ENCODE measurements at regions not wholly inside any gene's neighbourhood (a gene's known extent, or its start where the extent isn't known, plus 50 kb on each side); places are given as distances from the start of the nearest gene placed in this dataset.

- Histone ChIP-seq H3K27me3 (no peaks in the 10 kb centered on the region), H3K36me3 (no peaks in the 10 kb centered on the region), H3K9me3 (no peaks in the 10 kb centered on the region), H3K4me1 (no peaks in the 10 kb centered on the region), H3K4me3 (no peak overlapping the region), H3K27ac (no peak overlapping the region)
- no peak for TF ChIP-seq CTCF (IDR thresholded peaks at IDR 0.05)
- intact Hi-C loops (cut with DNase I): no loop called here
- ATAC-seq (no peak), DNase-seq (no peak)
Observed at GRCh38 chr12:75833268-75833667, 198.3 kb downstream of the PHLDA1 start.

DNA sequence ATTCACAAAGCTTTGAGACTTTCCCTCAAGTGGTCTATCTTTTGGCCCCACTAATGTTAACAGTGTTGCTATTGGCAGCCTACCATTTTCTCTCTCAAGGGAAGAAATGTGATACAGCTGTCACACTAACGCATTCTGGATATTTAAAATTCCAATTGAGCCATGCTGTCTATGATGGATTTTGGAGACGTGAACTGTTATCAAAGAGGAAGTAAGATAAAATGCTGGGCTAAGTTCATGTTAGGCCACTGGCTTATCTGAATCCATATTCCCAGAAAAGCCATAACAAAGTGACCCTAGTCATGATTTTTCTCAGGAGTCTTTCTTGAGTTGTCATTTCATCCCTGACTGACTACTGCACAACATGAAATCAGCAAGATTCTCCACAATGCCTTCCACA lies 200.2 kb downstream of the PHLDA1 start:
- H3K27ac ChIP-seq: no peak overlapping the region
- no peaks in the 10 kb centered on the region for H3K4me1 ChIP-seq
- TF ChIP-seq CTCF (IDR thresholded peaks at IDR 0.05): no peak
- intact Hi-C loops (cut with DNase I): no loop called here
- no peaks in the 10 kb centered on the region for H3K9me3 ChIP-seq
- DNase-seq (no peak), ATAC-seq (no peak)
- no peaks in the 10 kb centered on the region for H3K36me3 ChIP-seq
- H3K4me3 ChIP-seq: no peak overlapping the region
- H3K27me3 ChIP-seq: no peaks in the 10 kb centered on the region

DNA sequence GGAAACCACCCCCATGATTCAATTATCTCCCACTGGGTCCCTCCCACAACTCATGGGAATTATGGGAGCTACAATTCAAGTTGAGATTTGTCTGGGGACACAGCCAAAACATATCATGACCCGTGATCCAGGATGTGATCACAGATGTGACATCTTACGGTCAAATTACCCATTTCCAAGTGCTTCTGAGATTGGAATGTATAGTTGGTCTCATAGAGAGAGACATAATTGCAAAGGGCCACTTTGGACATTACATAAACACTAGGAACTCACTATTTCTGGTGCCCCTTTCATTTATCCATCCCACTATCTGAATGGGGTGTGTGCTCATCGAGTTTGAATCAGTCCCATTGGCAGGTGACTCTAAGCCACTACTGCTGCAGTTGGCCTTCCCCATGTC lies 204.5 kb downstream of the PHLDA1 start:
- intact Hi-C loops (cut with DNase I): loop anchor here (10.0 kb wide), 1 partner anchor 198 kb away; no protein-coding TSS in a partner anchor
- no peaks in the 10 kb centered on the region for H3K27me3 ChIP-seq
- no peak for DNase-seq
- H3K4me3 ChIP-seq: no peak overlapping the region
- no peak overlapping the region for H3K27ac ChIP-seq
- TF ChIP-seq CTCF (IDR thresholded peaks at IDR 0.05): no peak
- no peaks in the 10 kb centered on the region for H3K9me3 ChIP-seq
- no peaks in the 10 kb centered on the region for H3K4me1 ChIP-seq
- H3K36me3 ChIP-seq: no peaks in the 10 kb centered on the region
- no peak for ATAC-seq

- DNase-seq (no peak), ATAC-seq (no peak)
- Histone ChIP-seq H3K36me3 (no peaks in the 10 kb centered on the region), H3K9me3 (no peaks in the 10 kb centered on the region), H3K27ac (no peak overlapping the region), H3K4me1 (no peaks in the 10 kb centered on the region), H3K4me3 (no peak overlapping the region), H3K27me3 (no peaks in the 10 kb centered on the region)
- no peak for TF ChIP-seq CTCF (IDR thresholded peaks at IDR 0.05)
- intact Hi-C loops (cut with DNase I): loop anchor here (10.0 kb wide), 1 partner anchor 199 kb away; no protein-coding TSS in a partner anchor
Observed at GRCh38 chr12:75825686-75826085, 205.9 kb downstream of the PHLDA1 start.

DNA sequence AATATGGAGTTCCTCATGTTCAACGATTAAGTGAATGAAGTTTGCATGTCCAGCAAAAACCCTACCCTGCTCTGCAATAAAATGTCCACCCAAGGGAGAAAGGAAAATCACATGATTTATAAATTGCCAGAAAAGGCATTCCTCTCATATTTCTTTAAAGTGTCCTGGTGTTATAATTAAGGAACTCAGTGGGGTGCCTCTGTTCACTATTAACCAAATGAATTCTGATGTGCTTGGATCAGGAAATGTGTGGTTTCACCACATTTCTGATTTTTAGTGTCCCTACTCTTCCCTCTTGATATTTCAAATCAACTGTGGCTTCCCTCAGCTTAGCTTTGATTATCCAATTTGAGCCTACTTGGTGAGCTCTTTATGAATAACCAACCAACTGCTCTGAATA lies 208.1 kb downstream of the PHLDA1 start:
- ATAC-seq: no peak
- Histone ChIP-seq H3K4me1 (no peaks in the 10 kb centered on the region), H3K9me3 (no peaks in the 10 kb centered on the region), H3K4me3 (no peak overlapping the region), H3K27ac (no peak overlapping the region), H3K36me3 (no peaks in the 10 kb centered on the region), H3K27me3 (no peaks in the 10 kb centered on the region)
- no peak for TF ChIP-seq CTCF (IDR thresholded peaks at IDR 0.05)
- DNase-seq: no peak
- intact Hi-C loops (cut with DNase I): loop anchor here (10.0 kb wide), 1 partner anchor 201 kb away; no protein-coding TSS in a partner anchor

- intact Hi-C loops (cut with DNase I): loop anchor here (10.0 kb wide), 1 partner anchor 202 kb away; no protein-coding TSS in a partner anchor
- no peaks in the 10 kb centered on the region for H3K9me3 ChIP-seq
- no peak for DNase-seq
Observed at GRCh38 chr12:75822416-75822815, 209.2 kb downstream of the PHLDA1 start.

More at GRCh38 chr12:75822416-75822815, 209.2 kb downstream of the PHLDA1 start:
- Histone ChIP-seq H3K36me3 (no peaks in the 10 kb centered on the region), H3K27ac (no peak overlapping the region), H3K4me1 (no peaks in the 10 kb centered on the region), H3K4me3 (no peak overlapping the region), H3K27me3 (no peaks in the 10 kb centered on the region)
- no peak for TF ChIP-seq CTCF (IDR thresholded peaks at IDR 0.05)
- ATAC-seq: no peak
